Endothelial cell of umbilical vein (primary cell): ENCODE measurements at regions not wholly inside any gene's neighbourhood (a gene's known extent, or its start where the extent isn't known, plus 50 kb on each side); places are given as distances from the start of the nearest gene placed in this dataset.

Experiments used
- BruUV-seq: library from RNA; stranded (reverse); fragments of 400-500 nt; replicated peaks from 2 replicates; lab custom pipeline; 2021; lab: Mats Ljungman, UMichigan
- CTCF ChIA-PET: fragments of 300-600, 350-600 bp; sonication (Branson Sonifier 250); formaldehyde crosslinking; loops from one replicate; lab custom pipeline; 2021; ENCODE audit warnings: antibody characterized with exemption, inconsistent platforms; lab: Charles Lee
- POLR2A ChIA-PET: fragments of 300-600, 350-600 bp; sonication (Branson Sonifier 250); formaldehyde crosslinking; loops from one replicate; lab custom pipeline; 2021; ENCODE audit warnings: antibody characterized with exemption, inconsistent platforms; lab: Charles Lee
- DNase-seq: peaks from one replicate; pipeline ENCODE4 v3.0.0-alpha.2; 2011; ENCODE audit warnings: low read depth, low spot score
- FAIRE-seq: peaks from 2 replicates; lab custom pipeline; 2011; peaks lifted over from hg19 to GRCh38; lab: Jason Lieb, UNC
- H2AFZ ChIP-seq: 2 replicates; pipeline ENCODE4 v1.6.0; 2012; ENCODE audit warnings: low read depth, low read length, control low read depth, inconsistent platforms
- H3K27ac ChIP-seq: 2 replicates; pipeline ENCODE4 v1.5.1; 2011; ENCODE audit warnings: low read depth, mild to moderate bottlenecking, control low read depth, low read length, moderate library complexity; ENCODE audit not compliant: insufficient read depth
- H3K27me3 ChIP-seq, 2 experiments: 2 replicates each; pipeline versions ENCODE4 v1.6.0 to v1.6.1; 2011; ENCODE audit warnings: low read length in 2 of 2, mixed read lengths in 1 of 2; ENCODE audit not compliant: control insufficient read depth in 2 of 2, insufficient read depth in 2 of 2
- H3K36me3 ChIP-seq, 2 experiments: 2 replicates in 1 of 2; 3 replicates in 1 of 2; pipeline ENCODE4 v1.5.1; 2011; ENCODE audit warnings: low read length in 2 of 2, mild to moderate bottlenecking in 1 of 2, moderate library complexity in 1 of 2; ENCODE audit not compliant: control insufficient read depth in 2 of 2, insufficient read depth in 2 of 2; ENCODE audit errors: extremely low read depth in 1 of 2
- H3K4me1 ChIP-seq: 3 replicates; pipeline ENCODE4 v1.5.1; 2011; ENCODE audit warnings: mild to moderate bottlenecking, low read length; ENCODE audit not compliant: control insufficient read depth, insufficient read depth; ENCODE audit errors: extremely low read depth
- H3K4me2 ChIP-seq: 2 replicates; pipeline ENCODE4 v1.6.1; 2011; ENCODE audit warnings: low read length, control low read depth, mixed read lengths; ENCODE audit not compliant: insufficient read depth
- H3K4me3 ChIP-seq, 3 experiments: fragments of 200-600 bp in 1 of 3; sonication (generic), shearing (Covaris generic) in 1 of 3; replicated peaks in 1 of 3; 2 replicates each; pipeline ENCODE4 v1.5.1; 2011 to 2016; ENCODE audit warnings: control low read depth in 3 of 3, low read length in 3 of 3, mild to moderate bottlenecking in 2 of 3, inconsistent platforms in 1 of 3, low read depth in 1 of 3, moderate library complexity in 1 of 3; ENCODE audit not compliant: insufficient read depth in 1 of 3
- H3K79me2 ChIP-seq: 2 replicates; pipeline ENCODE4 v1.6.0; 2012; ENCODE audit warnings: low read length, inconsistent platforms; ENCODE audit not compliant: control insufficient read depth, insufficient read depth
- H3K9ac ChIP-seq: replicated peaks from 2 replicates; pipeline ENCODE3; 2011; ENCODE audit warnings: low read length, control low read depth; ENCODE audit not compliant: insufficient read depth; ENCODE audit errors: extremely low read depth
- H3K9me1 ChIP-seq: replicated peaks from 3 replicates; pipeline ENCODE4 v1.6.0; 2011; ENCODE audit warnings: mild to moderate bottlenecking, low read length; ENCODE audit not compliant: control insufficient read depth, insufficient read depth; ENCODE audit errors: extremely low read depth
- H3K9me3 ChIP-seq: replicated peaks from 2 replicates; pipeline ENCODE4 v1.5.1; 2012; ENCODE audit warnings: low read length, inconsistent platforms; ENCODE audit not compliant: control insufficient read depth, insufficient read depth
- H4K20me1 ChIP-seq: replicated peaks from 2 replicates; pipeline ENCODE3; 2011; ENCODE audit warnings: mild to moderate bottlenecking, low read length; ENCODE audit not compliant: control insufficient read depth, insufficient read depth; ENCODE audit errors: extremely low read depth
- EZH2 ChIP-seq: IDR thresholded peaks from 2 replicates; pipeline ENCODE4 v1.6.1; 2012; ENCODE audit warnings: borderline replicate concordance, low read depth, mild to moderate bottlenecking, moderate library complexity, low read length, inconsistent platforms; ENCODE audit not compliant: severe bottlenecking
- FOS ChIP-seq: IDR thresholded peaks from 2 replicates; pipeline ENCODE4 v1.6.1; 2011; ENCODE audit warnings: mild to moderate bottlenecking, low read length, moderate library complexity, borderline replicate concordance; ENCODE audit not compliant: insufficient read depth
- GATA2 ChIP-seq: IDR thresholded peaks from 2 replicates; pipeline ENCODE4 v1.7.0; 2011; ENCODE audit warnings: low read depth, mild to moderate bottlenecking, moderate library complexity, mixed read lengths, low read length; ENCODE audit not compliant: insufficient read length, insufficient read depth
- JUN ChIP-seq: IDR thresholded peaks from 2 replicates; pipeline ENCODE4 v1.6.1; 2011; ENCODE audit warnings: borderline replicate concordance, low read depth; ENCODE audit not compliant: insufficient read length, insufficient read depth
- MYC ChIP-seq: IDR thresholded peaks from one replicate; pipeline ENCODE4 v1.6.1; 2011; ENCODE audit warnings: mild to moderate bottlenecking, low read depth, low read length
- POLR2A ChIP-seq: IDR thresholded peaks from 2 replicates; pipeline ENCODE4 v1.6.1; 2012; ENCODE audit warnings: low read depth, mild to moderate bottlenecking, control low read depth, low read length
- POLR2AphosphoS5 ChIP-seq: IDR thresholded peaks from 2 replicates; pipeline ENCODE4 v1.6.1; 2012; ENCODE audit warnings: low read depth, mild to moderate bottlenecking, control low read depth, low read length, moderate library complexity; ENCODE audit not compliant: insufficient read depth
- dilution Hi-C: fragments of 300-500 bp; cut with MboI; formaldehyde crosslinking; loops from one replicate; pipeline ENCODE4 v1.15.0; 2019; ENCODE audit warnings: low sequenced_read_pairs; ENCODE audit not compliant: extremely low pct_ligation_motif_present
- intact Hi-C: fragments of 100-400 bp; cut with micrococcal nuclease; formaldehyde crosslinking; loops from one replicate; pipeline ENCODE4 v1.10.0; 2022
- TF ChIP-seq, protein P1 (sequence below), 2 donors: IDR thresholded peaks; 1 replicate in 1 of 2; 2 replicates in 1 of 2; pipeline ENCODE4 v1.5.1; 2011; ENCODE audit warnings: low read length in 2 of 2, mild to moderate bottlenecking in 2 of 2, moderate library complexity in 2 of 2, control low read depth in 1 of 2, inconsistent platforms in 1 of 2, low read depth in 1 of 2; ENCODE audit not compliant: insufficient read depth in 1 of 2; ENCODE audit errors: extremely low read depth in 1 of 2
- TF ChIP-seq, protein P2 (sequence below): IDR thresholded peaks from 2 replicates; pipeline ENCODE4 v1.6.1; 2011; ENCODE audit not compliant: insufficient read depth, insufficient read length

DNA sequence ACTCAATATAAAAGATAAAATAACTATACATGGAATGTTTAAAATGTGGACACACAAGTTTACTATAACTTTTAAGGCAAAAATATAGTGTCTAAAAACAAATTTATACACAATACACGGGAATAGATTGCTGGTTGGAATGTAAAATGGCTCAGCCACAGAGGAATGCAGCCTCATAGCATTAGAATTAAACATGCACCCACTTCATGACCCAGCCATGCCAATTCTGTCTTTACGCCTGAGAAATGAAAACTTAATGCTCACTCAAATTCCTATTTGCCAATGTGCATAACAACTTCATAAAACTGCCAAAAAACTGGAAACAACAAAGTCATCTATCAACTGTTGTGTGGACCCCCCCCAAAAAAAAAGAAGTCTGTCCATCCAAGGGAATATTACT is 1006.6 kb upstream of the POU3F3 start:
- BruUV-seq: no TSS peak
- dilution Hi-C loops: no loop called here
- FAIRE-seq (no peak), DNase-seq (no peak)
- Histone ChIP-seq H4K20me1 (no peaks in the 10 kb centered on the region), H3K4me1 (no peaks in the 10 kb centered on the region), H3K79me2 (no peaks in the 10 kb centered on the region), H3K4me3 (no peak overlapping the region), H3K9me3 (peaks cover 2% of the 10 kb centered on the region), H3K36me3 (no peaks in the 10 kb centered on the region), H2AFZ (no peak overlapping the region), H3K27ac (no peak overlapping the region), H3K9ac (no peak overlapping the region), H3K9me1 (no peaks in the 10 kb centered on the region), H3K27me3 (no peaks in the 10 kb centered on the region), H3K4me2 (no peak overlapping the region)
- TF ChIP-seq MYC (no peak), FOS (no peak), EZH2 (no peak), POLR2AphosphoS5 (no peak), JUN (no peak), POLR2A (no peak), GATA2 (no peak)
- TF ChIP-seq, protein P1, sequence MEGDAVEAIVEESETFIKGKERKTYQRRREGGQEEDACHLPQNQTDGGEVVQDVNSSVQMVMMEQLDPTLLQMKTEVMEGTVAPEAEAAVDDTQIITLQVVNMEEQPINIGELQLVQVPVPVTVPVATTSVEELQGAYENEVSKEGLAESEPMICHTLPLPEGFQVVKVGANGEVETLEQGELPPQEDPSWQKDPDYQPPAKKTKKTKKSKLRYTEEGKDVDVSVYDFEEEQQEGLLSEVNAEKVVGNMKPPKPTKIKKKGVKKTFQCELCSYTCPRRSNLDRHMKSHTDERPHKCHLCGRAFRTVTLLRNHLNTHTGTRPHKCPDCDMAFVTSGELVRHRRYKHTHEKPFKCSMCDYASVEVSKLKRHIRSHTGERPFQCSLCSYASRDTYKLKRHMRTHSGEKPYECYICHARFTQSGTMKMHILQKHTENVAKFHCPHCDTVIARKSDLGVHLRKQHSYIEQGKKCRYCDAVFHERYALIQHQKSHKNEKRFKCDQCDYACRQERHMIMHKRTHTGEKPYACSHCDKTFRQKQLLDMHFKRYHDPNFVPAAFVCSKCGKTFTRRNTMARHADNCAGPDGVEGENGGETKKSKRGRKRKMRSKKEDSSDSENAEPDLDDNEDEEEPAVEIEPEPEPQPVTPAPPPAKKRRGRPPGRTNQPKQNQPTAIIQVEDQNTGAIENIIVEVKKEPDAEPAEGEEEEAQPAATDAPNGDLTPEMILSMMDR (IDR thresholded peaks at IDR 0.05; ENCODE audit: extremely low read depth in 1 of 2, insufficient read depth in 1 of 2, low read depth in 1 of 2, low read length in 2 of 2): no peak
- TF ChIP-seq, protein P2, sequence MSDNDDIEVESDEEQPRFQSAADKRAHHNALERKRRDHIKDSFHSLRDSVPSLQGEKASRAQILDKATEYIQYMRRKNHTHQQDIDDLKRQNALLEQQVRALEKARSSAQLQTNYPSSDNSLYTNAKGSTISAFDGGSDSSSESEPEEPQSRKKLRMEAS: no peak
- ChIA-PET CTCF (no interaction called here), POLR2A (no interaction called here)
- intact Hi-C loops: no loop called here
